ENCODE measurements at regions not wholly inside any gene's neighbourhood (a gene's known extent, or its start where the extent isn't known, plus 50 kb on each side); places are given as distances from the start of the nearest gene placed in this dataset.
"Not testable (repeated sequence)": the region's sequence is repeated elsewhere in the genome, so short reads cannot be mapped to it uniquely, and the experiment has no call there.

DNA sequence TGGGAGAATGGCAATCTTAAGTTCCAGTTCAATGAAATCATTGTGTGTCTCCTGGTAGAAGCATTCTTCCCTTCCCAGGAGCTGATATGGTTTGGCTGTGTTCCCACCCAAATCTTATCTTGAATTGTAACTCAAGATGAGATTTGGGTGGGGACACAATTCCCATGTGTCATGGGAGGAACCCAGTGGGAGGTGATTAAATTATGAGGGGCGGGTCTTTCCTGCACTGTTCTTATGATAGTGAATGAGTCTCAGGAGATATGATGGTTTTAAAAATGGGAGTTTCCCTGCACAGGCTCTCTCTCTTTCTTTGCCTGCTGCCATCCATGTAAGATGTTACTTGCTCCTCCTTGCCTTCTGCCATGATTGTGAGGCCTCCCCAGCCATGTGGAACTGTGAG, 108.3 kb upstream of the RUNX1 start:
- TF ChIP-seq, protein P1, sequence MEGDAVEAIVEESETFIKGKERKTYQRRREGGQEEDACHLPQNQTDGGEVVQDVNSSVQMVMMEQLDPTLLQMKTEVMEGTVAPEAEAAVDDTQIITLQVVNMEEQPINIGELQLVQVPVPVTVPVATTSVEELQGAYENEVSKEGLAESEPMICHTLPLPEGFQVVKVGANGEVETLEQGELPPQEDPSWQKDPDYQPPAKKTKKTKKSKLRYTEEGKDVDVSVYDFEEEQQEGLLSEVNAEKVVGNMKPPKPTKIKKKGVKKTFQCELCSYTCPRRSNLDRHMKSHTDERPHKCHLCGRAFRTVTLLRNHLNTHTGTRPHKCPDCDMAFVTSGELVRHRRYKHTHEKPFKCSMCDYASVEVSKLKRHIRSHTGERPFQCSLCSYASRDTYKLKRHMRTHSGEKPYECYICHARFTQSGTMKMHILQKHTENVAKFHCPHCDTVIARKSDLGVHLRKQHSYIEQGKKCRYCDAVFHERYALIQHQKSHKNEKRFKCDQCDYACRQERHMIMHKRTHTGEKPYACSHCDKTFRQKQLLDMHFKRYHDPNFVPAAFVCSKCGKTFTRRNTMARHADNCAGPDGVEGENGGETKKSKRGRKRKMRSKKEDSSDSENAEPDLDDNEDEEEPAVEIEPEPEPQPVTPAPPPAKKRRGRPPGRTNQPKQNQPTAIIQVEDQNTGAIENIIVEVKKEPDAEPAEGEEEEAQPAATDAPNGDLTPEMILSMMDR (IDR thresholded peaks at IDR 0.05 in 4 of 5, conservative IDR thresholded peaks at IDR 0.05 in 1 of 5), result not testable (repeated sequence)
- not testable (repeated sequence) for TF ChIP-seq POLR2A (IDR thresholded peaks at IDR 0.05)
